ENCODE measurements at regions not wholly inside any gene's neighbourhood (a gene's known extent, or its start where the extent isn't known, plus 50 kb on each side); places are given as distances from the start of the nearest gene placed in this dataset.

DNA sequence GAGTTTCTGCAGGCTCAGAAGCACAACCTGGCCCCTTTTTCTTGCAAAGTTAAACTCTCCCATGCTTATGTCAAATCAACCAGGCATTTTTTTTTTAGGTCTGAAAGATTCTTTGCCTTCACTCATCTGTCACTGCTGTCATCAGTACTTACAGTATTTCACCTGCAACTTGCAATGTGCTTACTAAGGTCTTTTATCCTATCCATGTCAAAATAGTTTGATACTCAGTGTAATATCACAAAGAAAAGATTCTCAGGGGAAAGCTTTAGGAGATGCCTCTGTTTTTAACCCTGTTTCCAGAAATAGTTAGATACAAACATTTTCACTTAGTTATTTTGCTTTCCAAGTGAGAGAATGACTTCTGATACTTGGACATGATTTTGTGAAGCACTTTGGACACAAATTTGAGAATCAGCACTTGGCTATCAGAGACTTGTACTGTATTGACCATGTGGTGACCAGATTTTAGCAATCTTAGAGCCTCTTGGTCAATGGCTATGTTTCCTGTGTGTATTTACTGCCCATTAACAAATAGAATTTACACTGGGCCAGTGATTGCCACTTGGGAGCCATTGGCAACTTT is 428.2 kb downstream of the IRX1 start:
- TF ChIP-seq, protein P1, sequence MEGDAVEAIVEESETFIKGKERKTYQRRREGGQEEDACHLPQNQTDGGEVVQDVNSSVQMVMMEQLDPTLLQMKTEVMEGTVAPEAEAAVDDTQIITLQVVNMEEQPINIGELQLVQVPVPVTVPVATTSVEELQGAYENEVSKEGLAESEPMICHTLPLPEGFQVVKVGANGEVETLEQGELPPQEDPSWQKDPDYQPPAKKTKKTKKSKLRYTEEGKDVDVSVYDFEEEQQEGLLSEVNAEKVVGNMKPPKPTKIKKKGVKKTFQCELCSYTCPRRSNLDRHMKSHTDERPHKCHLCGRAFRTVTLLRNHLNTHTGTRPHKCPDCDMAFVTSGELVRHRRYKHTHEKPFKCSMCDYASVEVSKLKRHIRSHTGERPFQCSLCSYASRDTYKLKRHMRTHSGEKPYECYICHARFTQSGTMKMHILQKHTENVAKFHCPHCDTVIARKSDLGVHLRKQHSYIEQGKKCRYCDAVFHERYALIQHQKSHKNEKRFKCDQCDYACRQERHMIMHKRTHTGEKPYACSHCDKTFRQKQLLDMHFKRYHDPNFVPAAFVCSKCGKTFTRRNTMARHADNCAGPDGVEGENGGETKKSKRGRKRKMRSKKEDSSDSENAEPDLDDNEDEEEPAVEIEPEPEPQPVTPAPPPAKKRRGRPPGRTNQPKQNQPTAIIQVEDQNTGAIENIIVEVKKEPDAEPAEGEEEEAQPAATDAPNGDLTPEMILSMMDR (IDR thresholded peaks at IDR 0.05): no peak

DNA sequence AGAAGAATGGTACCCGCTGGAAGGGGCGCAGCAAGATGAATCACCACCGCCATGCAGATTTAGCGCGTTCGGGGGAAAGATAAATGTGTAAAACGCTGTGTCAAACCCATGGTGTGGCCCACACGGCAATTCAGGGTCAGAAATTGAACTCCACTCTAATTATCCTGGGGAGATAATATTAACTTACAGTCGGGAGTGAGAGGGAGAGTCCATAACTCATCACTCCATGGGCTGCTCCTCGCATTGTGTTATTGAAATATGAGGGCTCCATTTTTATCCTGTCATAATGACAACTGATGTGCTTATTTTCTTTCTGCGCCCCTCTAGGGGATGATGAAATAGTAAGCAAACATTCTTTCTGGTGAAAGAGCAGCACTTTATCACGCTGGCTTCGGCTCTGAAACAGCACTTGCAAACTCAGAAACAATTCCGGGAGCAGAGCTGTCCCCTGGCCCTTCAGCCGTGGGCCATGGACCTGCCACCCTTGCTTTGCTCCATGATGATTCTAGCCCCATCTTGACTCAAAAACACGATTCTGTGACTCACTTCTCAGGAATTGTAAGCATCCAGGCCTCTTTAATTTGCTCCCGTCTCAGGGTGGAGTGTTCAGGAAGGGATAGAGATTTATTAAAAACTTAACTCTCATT is 431.6 kb downstream of the IRX1 start:
- TF ChIP-seq, protein P1 (IDR thresholded peaks at IDR 0.05): no peak

DNA sequence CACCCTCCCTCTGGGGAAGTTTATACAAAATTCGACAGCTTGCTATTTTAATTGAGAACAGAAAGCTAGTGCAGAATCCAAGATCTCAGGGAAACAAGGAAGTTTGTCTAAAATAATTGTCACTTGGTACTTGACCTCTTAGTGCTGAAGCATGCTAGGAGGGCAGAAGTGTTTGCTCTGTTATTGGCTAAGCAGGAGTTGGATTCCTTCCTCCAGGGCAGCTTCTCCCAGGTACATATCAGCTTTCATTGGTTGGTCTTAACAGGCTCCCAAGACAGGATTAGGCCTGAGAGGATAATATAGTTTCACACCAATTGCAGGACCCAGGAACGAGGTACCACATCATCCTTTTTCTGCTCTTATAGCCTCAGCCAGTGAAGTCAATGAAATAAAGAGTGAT is 432.8 kb downstream of the IRX1 start:
- TF ChIP-seq, protein P1 (IDR thresholded peaks at IDR 0.05): no peak

DNA sequence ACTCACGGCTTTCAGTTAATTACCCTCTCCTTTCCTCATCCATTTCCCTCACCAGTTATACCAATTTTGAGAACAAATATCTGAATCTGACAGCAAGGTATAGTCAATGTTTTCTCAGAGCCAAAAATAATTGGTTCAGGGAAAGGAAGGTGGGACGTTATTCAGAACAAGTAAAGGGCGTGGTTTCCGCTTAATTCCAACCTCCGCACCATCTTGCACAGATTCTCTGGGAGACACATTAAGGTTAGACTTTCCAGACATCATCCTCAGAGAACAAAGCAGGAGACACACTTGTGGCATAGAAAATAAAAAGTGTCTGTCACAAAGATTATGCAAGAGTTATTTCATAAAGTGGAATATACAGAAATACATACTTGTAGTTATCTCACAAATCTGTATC is 441.2 kb downstream of the IRX1 start:
- TF ChIP-seq, protein P1 (IDR thresholded peaks at IDR 0.05): no peak

DNA sequence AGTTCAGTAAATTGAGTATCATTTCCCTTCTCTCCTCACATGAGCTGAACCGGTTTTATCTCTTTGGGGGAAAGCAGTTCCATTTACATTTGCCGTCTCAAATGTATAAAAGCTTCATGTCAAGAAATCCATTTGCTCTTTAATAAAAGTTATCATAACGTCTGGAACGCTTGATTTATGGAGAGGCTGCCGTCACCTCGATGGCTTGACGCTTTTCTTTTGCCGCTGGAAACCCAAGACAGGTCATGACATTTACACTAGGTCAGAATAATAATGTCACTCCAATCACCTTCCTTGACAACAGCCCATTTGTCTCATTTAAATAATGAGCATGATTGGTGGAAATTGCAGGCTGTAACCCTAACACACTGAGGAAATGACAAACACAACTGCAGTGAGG is 443.4 kb downstream of the IRX1 start:
- TF ChIP-seq, protein P1 (IDR thresholded peaks at IDR 0.05): no peak

DNA sequence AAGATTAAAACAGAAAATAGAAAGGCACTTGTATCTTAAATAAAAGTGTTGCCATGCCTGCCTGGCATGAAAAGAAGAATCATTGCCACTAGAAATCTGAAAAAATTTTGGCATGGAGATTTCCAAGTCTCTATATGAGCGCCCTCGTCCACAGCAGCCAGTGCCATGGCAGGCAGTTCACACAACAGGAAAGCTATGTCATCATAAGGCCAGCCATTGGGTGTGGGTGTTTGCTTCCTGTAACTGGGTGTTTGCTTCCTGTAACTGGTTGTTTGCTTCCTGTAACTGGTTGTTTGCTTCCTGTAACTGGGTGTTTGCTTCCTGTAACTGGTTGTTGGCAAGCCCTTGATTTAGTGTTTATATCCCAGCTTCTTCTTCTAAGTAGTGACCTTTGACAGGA is 446.7 kb downstream of the IRX1 start:
- TF ChIP-seq, protein P1 (IDR thresholded peaks at IDR 0.05): no peak

DNA sequence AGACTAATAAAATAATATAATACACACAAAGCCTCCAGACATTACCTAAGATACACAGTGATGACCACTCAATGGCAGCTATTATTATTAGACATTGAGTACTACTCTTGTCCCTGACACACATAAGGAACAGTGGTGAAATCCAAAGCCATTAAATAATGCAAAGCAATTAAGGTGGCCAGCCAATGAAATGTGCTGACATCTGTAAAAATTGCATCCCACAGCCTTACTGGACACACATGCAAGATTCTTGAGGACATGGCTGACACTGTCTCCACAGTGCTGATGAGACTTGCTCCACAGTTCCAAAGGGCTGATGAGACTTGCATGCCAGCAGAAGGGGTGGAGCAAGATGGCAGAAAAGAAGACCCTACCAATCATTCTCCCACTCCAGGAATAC is 447.5 kb downstream of the IRX1 start:
- TF ChIP-seq, protein P1 (IDR thresholded peaks at IDR 0.05): no peak

All from LNCAP (cell line).